HG02642 (cell line): ENCODE measurements at regions not wholly inside any gene's neighbourhood (a gene's known extent, or its start where the extent isn't known, plus 50 kb on each side); places are given as distances from the start of the nearest gene placed in this dataset.
"Not testable (repeated sequence)": the region's sequence is repeated elsewhere in the genome, so short reads cannot be mapped to it uniquely, and the experiment has no call there.

Source experiments
- ATAC-seq: cut with Tn5 transposase; IDR thresholded peaks from one replicate; pipeline ENCODE4 v1.9.1; 2021; ENCODE audit warnings: mild to moderate bottlenecking; ENCODE audit not compliant: unreplicated experiment, poor library complexity

GRCh38 chr3:130569461-130570365 lies 52.7 kb downstream of the COL6A6 start:
- no peak for ATAC-seq

DNA sequence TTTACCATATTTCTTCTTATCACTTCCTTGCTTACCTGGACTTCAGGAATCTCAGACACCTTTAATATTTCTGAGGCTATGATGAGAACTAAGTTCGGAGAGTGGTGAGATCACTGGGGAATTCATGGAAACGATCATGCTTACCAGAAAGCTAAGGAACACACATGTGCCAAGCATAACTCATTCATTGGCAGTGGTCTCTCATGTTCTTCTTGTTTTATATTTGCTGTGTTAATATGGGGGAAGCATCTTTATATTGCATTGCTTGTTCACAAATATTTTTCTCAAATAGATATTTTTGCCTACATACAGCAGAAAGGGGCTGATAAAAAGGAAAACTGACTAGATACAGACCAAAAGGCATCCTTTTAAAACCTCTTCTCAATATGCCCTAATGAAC lies 55.8 kb downstream of the COL6A6 start:
- ATAC-seq = no peak

GRCh38 chr3:130576375-130577266 lies 59.6 kb downstream of the COL6A6 start:
- ATAC-seq = no peak

DNA sequence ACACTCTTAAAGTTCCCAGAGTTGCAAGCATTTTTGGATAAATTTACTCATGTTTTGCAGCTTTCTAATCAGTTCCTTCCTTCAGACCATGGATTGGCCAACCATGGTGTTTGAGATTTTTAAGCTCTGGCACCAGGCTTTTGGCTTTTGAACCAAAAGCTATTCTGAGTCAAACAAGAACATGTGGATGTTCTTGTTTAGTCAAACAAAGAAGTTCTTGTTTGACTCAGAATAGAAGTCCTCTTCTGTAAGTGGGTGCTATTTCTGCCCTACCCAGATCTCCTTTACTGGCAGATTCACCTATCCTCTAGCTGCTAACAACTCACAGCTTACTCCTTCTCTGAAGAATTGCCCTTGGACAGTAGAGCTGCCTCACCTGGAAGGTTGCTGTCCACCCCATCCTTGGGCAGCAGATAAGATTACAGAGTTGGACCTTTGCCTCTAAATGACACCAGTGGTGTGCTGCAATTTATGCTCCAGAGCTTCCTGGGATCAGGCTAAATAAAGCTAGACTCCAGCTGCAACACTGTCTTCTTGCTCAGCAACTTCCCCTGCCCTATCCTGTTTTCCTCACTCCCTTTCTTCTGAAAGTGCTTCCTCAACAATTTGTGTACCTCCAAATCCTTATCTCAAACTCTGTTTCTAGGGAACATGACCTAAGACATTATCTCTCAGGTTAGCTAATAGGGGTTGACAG lies 65.6 kb downstream of the COL6A6 start:
- ATAC-seq = peak; percentile 76

DNA sequence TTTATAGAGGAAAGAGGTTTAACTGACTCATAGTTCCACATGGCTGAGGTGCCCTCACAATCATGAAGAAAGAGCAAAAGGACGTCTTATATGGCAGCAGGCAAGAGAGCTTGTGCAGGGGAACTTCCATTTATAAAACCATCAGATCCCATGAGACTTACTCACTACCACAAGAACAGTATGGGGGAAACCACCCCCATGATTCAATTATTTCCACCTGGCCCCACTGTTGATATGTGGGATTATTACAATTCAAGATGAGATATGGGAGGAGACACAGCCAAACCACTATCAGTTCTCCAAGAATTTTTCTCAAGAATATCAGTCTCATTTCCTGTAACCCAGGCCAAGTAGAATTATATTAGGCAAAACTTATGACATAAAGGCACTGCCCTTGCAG lies 77.8 kb downstream of the COL6A6 start:
- not testable (repeated sequence) for ATAC-seq

DNA sequence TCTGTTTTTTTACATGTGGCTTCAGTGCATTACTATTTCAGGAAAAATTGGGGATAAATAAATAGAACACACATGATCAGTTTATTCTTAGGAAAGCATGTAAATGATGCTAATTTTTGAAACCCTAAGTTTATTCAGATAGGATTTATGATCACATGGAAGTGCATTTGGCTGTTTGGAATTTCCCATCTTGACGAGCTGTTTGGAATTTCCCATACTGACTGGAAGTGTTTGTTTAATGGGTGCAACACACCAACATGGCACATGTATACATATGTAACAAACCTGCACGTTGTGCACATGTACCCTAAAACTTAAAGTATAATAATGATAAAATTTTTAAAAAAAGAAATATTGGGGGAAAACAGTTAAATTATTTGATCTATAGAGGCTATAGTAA lies 79.5 kb downstream of the COL6A6 start:
- no peak for ATAC-seq

GRCh38 chr3:130601442-130601971 lies 84.5 kb downstream of the COL6A6 start:
- ATAC-seq = no peak

DNA sequence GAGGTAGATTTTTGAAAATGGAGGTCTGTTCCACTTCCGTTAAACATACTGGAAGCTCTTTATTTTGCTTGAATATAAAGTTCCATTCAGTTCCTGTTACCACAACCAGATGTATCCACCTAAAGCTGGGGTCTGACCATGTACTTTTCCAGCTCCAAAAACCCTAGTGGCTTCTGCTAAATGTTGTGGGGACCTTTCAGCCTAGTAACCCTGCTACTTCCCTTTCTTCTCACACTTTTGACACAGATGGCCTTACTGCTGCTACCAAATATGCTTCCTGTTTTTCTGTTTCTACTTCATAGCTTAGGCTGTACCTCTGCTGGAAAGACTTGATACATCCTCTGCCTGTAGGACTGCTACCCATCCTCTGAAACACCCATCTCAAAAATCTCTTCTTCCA lies 87.8 kb downstream of the COL6A6 start:
- ATAC-seq = no peak

DNA sequence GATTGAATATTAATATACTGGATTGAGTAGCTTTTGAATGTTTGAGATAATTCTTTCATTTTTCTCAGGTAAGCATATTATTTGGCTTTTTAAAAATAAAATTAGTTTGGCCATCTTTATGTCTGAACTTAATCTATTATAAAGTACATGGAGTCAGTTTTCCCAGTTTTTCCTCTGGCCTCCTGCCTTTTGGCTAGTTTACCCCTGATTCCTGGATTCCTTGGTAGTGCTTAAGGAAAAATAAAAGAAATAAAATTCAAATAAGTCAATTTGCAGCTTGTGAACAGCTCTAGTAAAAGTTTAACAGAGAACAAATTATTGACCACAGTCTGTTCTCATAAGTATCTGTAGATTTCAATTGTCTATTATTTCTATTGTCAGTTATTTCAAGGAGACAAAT lies 89.4 kb downstream of the COL6A6 start:
- ATAC-seq = no peak

GRCh38 chr3:130607553-130608154 lies 90.7 kb downstream of the COL6A6 start:
- no peak for ATAC-seq

DNA sequence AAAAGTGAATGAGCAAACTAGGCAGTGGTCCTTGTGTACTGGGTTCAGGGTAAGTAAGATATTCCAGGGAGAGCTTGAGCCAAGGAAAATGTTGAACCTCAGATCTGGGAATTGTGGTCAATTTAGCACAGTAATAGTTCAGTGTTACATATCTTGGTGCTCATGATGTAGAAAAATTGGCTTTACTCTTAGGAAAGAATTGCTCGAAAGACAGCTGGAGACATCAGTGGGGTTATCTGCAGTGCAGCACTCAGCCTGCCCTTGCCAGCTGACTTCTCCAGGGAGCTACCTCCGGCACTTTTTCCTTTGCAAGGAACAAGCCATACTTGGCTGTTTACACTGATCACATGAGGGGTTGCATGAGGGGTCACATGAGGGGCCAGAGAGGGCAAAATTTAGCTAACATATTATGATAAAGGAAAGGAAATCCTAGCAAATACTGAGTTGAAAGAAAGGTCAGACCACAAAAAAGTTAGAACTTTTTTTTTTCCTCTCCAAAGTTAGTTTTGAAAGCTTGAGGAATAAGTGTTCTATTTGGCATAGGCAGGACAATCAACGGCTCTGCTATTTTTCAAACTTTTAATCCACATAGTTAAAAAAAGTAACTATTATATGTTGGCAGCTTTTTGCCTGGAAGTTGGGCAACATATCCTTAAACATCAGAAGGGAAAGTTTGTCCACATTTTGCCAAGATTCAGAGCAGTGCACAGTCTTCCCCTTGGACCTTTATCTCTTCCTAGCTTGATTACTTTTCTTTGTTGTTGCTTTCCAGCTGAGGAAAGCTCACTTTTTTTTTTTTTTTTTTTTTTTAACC lies 92.4 kb downstream of the COL6A6 start:
- ATAC-seq = no peak

DNA sequence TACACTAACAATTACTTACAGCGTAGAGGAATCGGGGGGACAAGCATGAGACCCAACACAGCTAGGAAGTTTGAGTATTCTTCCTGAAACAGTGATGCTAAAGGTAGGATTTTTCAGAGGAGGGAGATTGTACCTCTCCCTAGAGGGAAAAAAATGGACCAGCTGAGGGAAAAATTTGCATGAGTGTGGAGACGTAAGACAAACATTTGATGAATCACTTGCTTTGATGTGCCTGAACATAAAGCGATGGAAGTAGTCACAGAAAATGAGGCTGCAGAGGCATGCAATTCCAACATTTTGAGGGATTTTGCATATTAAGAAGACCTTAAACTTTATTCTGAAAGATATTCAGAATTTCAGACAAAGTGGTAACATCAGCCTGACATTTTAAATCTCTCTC lies 102.2 kb downstream of the COL6A6 start:
- ATAC-seq = no peak

DNA sequence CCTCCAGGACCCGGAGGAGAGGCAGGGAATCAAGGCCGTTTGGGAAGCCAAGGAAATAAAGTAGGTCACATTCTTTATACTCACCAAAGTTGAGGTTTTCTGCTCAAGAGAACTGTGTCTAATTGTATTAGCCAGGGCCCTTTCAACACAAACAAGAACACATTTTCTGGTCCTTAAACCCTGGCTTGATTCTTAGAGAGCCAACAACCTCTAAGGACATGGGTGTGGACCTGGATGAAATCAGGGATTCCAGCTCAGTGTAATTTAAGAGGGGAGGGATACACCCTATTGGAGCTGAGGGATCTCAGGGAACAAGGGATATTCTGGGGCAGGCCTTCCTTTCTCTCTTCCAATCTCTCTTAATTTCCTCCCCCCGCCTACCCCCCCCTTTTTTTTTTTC lies 104.8 kb downstream of the COL6A6 start:
- ATAC-seq = no peak

DNA sequence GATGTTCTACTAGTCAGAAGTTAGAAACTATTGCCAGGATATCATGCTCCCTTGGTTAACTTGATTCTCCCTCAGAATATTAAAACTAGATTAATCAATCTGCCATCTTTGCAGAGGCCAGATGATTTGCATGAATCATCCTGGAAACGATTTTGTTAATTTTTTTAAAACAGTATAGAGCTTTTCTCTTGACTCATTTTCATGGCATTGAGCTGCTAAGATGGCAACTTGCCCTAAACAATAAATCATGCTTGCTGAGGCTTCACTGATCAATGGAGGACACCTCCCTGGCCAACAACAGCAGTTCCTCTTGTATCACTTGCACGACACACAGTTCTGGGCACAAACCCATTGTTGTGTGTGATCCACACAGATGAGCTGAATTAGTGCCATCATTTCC lies 109.1 kb downstream of the COL6A6 start:
- ATAC-seq = no peak

DNA sequence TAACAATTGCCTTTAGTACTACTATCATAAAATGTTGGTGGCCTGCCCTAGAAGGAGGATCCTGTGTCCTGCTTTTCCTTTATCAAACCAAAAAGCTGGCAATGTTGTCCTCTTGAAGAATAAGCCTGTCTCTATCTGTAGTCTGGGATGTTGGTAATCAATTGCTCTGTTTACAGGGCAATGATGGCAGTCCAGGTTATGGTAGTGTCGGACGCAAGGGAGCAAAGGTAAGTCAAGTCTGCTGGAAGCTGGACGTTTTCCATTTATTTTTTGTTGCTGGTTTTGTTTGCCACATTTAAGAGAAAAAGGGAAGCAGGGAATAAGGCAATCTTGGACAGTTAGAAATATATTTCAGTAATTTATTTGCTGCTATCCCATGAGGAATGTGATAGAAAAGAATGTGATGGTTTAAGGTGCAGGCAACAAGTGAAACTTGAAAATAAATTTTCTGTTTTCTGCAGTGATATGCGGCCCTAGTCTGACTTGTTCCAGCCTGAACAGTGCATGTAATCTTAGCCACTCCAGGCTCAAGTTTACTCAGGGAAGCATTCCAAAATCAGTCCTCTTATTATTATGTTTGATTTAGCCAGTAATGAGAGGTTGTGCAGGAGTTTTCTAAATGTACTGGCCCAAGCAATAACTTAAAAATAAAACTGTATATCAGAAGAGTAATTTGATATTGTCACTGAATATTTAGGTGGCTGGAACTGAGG lies 110.3 kb downstream of the COL6A6 start:
- ATAC-seq = no peak

- no peak for ATAC-seq
Measured at GRCh38 chr3:130627882-130628281, 110.9 kb downstream of the COL6A6 start.
